C4-2B (cell line): ENCODE measurements at regions not wholly inside any gene's neighbourhood (a gene's known extent, or its start where the extent isn't known, plus 50 kb on each side); places are given as distances from the start of the nearest gene placed in this dataset.

ENCODE experiments used
- H3K27ac ChIP-seq: fragments of 450-650 bp; 2 replicates; pipeline ENCODE4 v1.5.1; 2017
- CTCF ChIP-seq: fragments of 450-650 bp; conservative IDR thresholded peaks from 2 replicates; pipeline ENCODE4 v1.5.1; 2017; ENCODE audit warnings: mild to moderate bottlenecking
- ZFX ChIP-seq: fragments of 450-650 bp; IDR thresholded peaks from 2 replicates; pipeline ENCODE4 v1.6.1; 2017

GRCh38 chr10:8921568-8921967 lies 867.1 kb downstream of the GATA3 start:
- H3K27ac ChIP-seq, result no peak overlapping the region
- TF ChIP-seq CTCF (no peak), ZFX (no peak)

- no peak overlapping the region for H3K27ac ChIP-seq
- no peak for TF ChIP-seq CTCF
- no peak for TF ChIP-seq ZFX
Observed at GRCh38 chr10:8923096-8923495, 868.6 kb downstream of the GATA3 start.

- TF ChIP-seq ZFX (no peak), CTCF (no peak)
- H3K27ac ChIP-seq, result no peak overlapping the region
Observed at GRCh38 chr10:8927705-8928104, 873.2 kb downstream of the GATA3 start.

- TF ChIP-seq CTCF (no peak), ZFX (no peak)
- no peak overlapping the region for H3K27ac ChIP-seq
Observed at GRCh38 chr10:8946451-8946850, 892.0 kb downstream of the GATA3 start.

GRCh38 chr10:8950978-8951377 lies 896.5 kb downstream of the GATA3 start:
- TF ChIP-seq CTCF (no peak), ZFX (no peak)
- H3K27ac ChIP-seq, result no peak overlapping the region

- no peak overlapping the region for H3K27ac ChIP-seq
- TF ChIP-seq CTCF (no peak), ZFX (no peak)
Observed at GRCh38 chr10:8951440-8952089, 897.1 kb downstream of the GATA3 start.

GRCh38 chr10:8956400-8956799 lies 901.9 kb downstream of the GATA3 start:
- TF ChIP-seq CTCF (no peak), ZFX (no peak)
- H3K27ac ChIP-seq, result no peak overlapping the region
